ENCODE measurements at regions not wholly inside any gene's neighbourhood (a gene's known extent, or its start where the extent isn't known, plus 50 kb on each side); places are given as distances from the start of the nearest gene placed in this dataset.
"Not testable (repeated sequence)": the region's sequence is repeated elsewhere in the genome, so short reads cannot be mapped to it uniquely, and the experiment has no call there.

- peak; percentile 45 to 61 for DNase-seq
Observed at GRCh38 chr1:86798608-86799291, 94.4 kb downstream of the SH3GLB1 start.

- DNase-seq: not testable (repeated sequence)
Observed at GRCh38 chr1:86803641-86804040, 99.3 kb downstream of the SH3GLB1 start.

- not testable (repeated sequence) for DNase-seq
Observed at GRCh38 chr1:86805898-86806519, 101.6 kb downstream of the SH3GLB1 start.

- no peak for DNase-seq
Observed at GRCh38 chr1:86811142-86811924, 102.6 kb downstream of the SELENOF start.

- no peak for DNase-seq
Observed at GRCh38 chr1:86812286-86812685, 101.6 kb downstream of the SELENOF start.
